Body of pancreas (tissue), 4 donors: ENCODE measurements at regions not wholly inside any gene's neighbourhood (a gene's known extent, or its start where the extent isn't known, plus 50 kb on each side); places are given as distances from the start of the nearest gene placed in this dataset.
"Not testable (repeated sequence)": the region's sequence is repeated elsewhere in the genome, so short reads cannot be mapped to it uniquely, and the experiment has no call there.

Experiments used
- ATAC-seq: fragments of 150-250 bp; one replicate; pipeline ENCODE4 v1.9.1; 2016
- DNase-seq, 4 donors: peaks; one replicate each; pipeline ENCODE4 v3.0.0-alpha.2; 2019
- H3K27ac ChIP-seq, 4 donors: fragments of 200-600 bp; sonication (generic); 1 replicate in 3 of 4; 2 replicates in 1 of 4; pipeline versions ENCODE4 v1.5.1 to v1.6.1; 2016 to 2019; ENCODE audit warnings: mild to moderate bottlenecking in 1 of 4, mixed read lengths in 1 of 4, moderate library complexity in 1 of 4
- H3K27me3 ChIP-seq, 2 donors: fragments of 200-600 bp; sonication (generic); one replicate each; pipeline ENCODE4 v1.6.0; 2016; ENCODE audit warnings: mild to moderate bottlenecking in 1 of 2
- H3K36me3 ChIP-seq, 2 donors: fragments of 200-600 bp; sonication (generic); replicated peaks in 1 of 2; 2 replicates each; pipeline ENCODE4 v1.5.1; 2016; ENCODE audit warnings: low read depth in 2 of 2; ENCODE audit not compliant: insufficient read depth in 1 of 2
- H3K4me1 ChIP-seq: fragments of 200-600 bp; sonication (generic); one replicate; pipeline ENCODE4 v1.6.0; 2016
- H3K4me3 ChIP-seq, 2 donors: fragments of 200-600 bp; sonication (generic); 1 replicate in 1 of 2; 2 replicates in 1 of 2; pipeline ENCODE4 v1.5.1; 2016 to 2019
- H3K9me3 ChIP-seq, 3 donors: fragments of 200-600 bp; sonication (generic); 1 replicate in 2 of 3; 2 replicates in 1 of 3; pipeline ENCODE4 v1.5.1; 2016
- CTCF ChIP-seq, 7 experiments: fragments of 450-650 bp in 4 of 7; fragments of 200-600 bp in 3 of 7; sonication (generic) in 3 of 7; IDR thresholded peaks; one replicate each; pipeline ENCODE4 v1.5.1; 2016 to 2019; ENCODE audit warnings: antibody characterized with exemption in 7 of 7
- POLR2A ChIP-seq, 3 donors: fragments of 450-650 bp; IDR thresholded peaks; one replicate each; pipeline ENCODE4 v1.6.1; 2016; ENCODE audit warnings: antibody characterized with exemption in 3 of 3, mild to moderate bottlenecking in 2 of 3
- WGBS, 2 donors: methylation state at CpG; one replicate each; pipeline ENCODE4 v1.1.5; 2017; 5-methylcytosine and 5-hydroxymethylcytosine counted together
- intact Hi-C: fragments of 100-400 bp; cut with DNase I; formaldehyde crosslinking; loops from one replicate; pipeline ENCODE4 v1.15.1; 2023

GRCh38 chr7:88565401-88565800 lies 194.1 kb upstream of the ZNF804B start:
- Histone ChIP-seq H3K9me3 (no peaks in the 10 kb centered on the region), H3K4me1 (no peaks in the 10 kb centered on the region), H3K27me3 (no peaks in the 10 kb centered on the region), H3K36me3 (no peaks in the 10 kb centered on the region), H3K4me3 (no peak overlapping the region), H3K27ac (no peak overlapping the region)
- intact Hi-C loops = no loop called here
- TF ChIP-seq POLR2A (IDR thresholded peaks at IDR 0.05) (no peak), CTCF (IDR thresholded peaks at IDR 0.05) (no peak)
- no peak for DNase-seq
- 79 to 86% methylated on average over 9 of the region's 9 CpGs for WGBS, 2 donors
- ATAC-seq = no peak

GRCh38 chr7:88556441-88556840 lies 203.1 kb upstream of the ZNF804B start:
- H3K4me1 ChIP-seq, H3K9me3 ChIP-seq, H3K27ac ChIP-seq, intact Hi-C loops, H3K27me3 ChIP-seq, H3K36me3 ChIP-seq, H3K4me3 ChIP-seq, ATAC-seq, DNase-seq: not testable (repeated sequence)
- WGBS, 2 donors = 93 to 98% methylated on average over 16 to 17 of the region's 17 CpGs

- H3K4me1 ChIP-seq, H3K4me3 ChIP-seq, H3K27ac ChIP-seq, ATAC-seq, H3K9me3 ChIP-seq, H3K27me3 ChIP-seq, intact Hi-C loops, DNase-seq, H3K36me3 ChIP-seq: not testable (repeated sequence)
- WGBS, 2 donors = 92 to 96% methylated on average over 4 of the region's 4 CpGs
Measured at GRCh38 chr7:88554847-88555246, 204.7 kb upstream of the ZNF804B start.

GRCh38 chr7:88548399-88548798 lies 211.1 kb upstream of the ZNF804B start:
- intact Hi-C loops = no loop called here
- TF ChIP-seq CTCF (IDR thresholded peaks at IDR 0.05) (no peak), POLR2A (IDR thresholded peaks at IDR 0.05) (no peak)
- ATAC-seq = no peak
- DNase-seq = no peak
- no peaks in the 10 kb centered on the region for H3K27me3 ChIP-seq
- H3K9me3 ChIP-seq = peaks cover 0 to 11% (median 0%) of the 10 kb centered on the region in 3 donors
- H3K27ac ChIP-seq = no peak overlapping the region
- H3K36me3 ChIP-seq = no peaks in the 10 kb centered on the region
- H3K4me1 ChIP-seq = no peaks in the 10 kb centered on the region
- no peak overlapping the region for H3K4me3 ChIP-seq

- H3K9me3 ChIP-seq = peaks cover 0 to 11% (median 0%) of the 10 kb centered on the region in 3 donors
- no peaks in the 10 kb centered on the region for H3K27me3 ChIP-seq
- ATAC-seq (peak; percentile 50), DNase-seq (peak; percentile 17 to 67 (median 53))
- intact Hi-C loops = no loop called here
- no peak overlapping the region for H3K27ac ChIP-seq
- TF ChIP-seq POLR2A (IDR thresholded peaks at IDR 0.05) (no peak), CTCF (IDR thresholded peaks at IDR 0.05) (peak in 6 of 7 experiments; percentile 32 to 80 (median 64))
- 11 to 12% methylated on average over 2 of the region's 2 CpGs for WGBS, 2 donors
- H3K4me3 ChIP-seq = no peak overlapping the region
- no peaks in the 10 kb centered on the region for H3K4me1 ChIP-seq
- no peaks in the 10 kb centered on the region for H3K36me3 ChIP-seq
Measured at GRCh38 chr7:88546808-88547207, 212.7 kb upstream of the ZNF804B start.

GRCh38 chr7:88545663-88546062 lies 213.8 kb upstream of the ZNF804B start:
- ATAC-seq (no peak), DNase-seq (no peak)
- Histone ChIP-seq H3K9me3 (peaks cover 0 to 11% (median 0%) of the 10 kb centered on the region in 3 donors), H3K36me3 (no peaks in the 10 kb centered on the region), H3K27me3 (no peaks in the 10 kb centered on the region), H3K27ac (no peak overlapping the region), H3K4me1 (no peaks in the 10 kb centered on the region), H3K4me3 (no peak overlapping the region)
- TF ChIP-seq CTCF (IDR thresholded peaks at IDR 0.05) (no peak), POLR2A (IDR thresholded peaks at IDR 0.05) (no peak)
- WGBS, 2 donors = 79% methylated on average over 1 of the region's 1 CpG
- intact Hi-C loops = no loop called here
